A673 (cell line): ENCODE measurements at regions not wholly inside any gene's neighbourhood (a gene's known extent, or its start where the extent isn't known, plus 50 kb on each side); places are given as distances from the start of the nearest gene placed in this dataset.

Experiments used
- BruUV-seq: library from RNA; stranded (reverse); fragments of 400-500 nt; replicated peaks from 2 replicates; lab custom pipeline; 2021; lab: Mats Ljungman, UMichigan
- CTCF ChIA-PET: fragments of 300-600 bp; sonication (Branson Sonifier 250); formaldehyde crosslinking; loops from one replicate; lab custom pipeline; 2022; ENCODE audit warnings: antibody characterized with exemption; lab: Charles Lee
- POLR2A ChIA-PET: fragments of 300-600 bp; sonication (Branson Sonifier 250); formaldehyde crosslinking; loops from one replicate; lab custom pipeline; 2022; ENCODE audit warnings: antibody characterized with exemption; ENCODE audit not compliant: low non-redundant PET; lab: Charles Lee
- DNase-seq: peaks from one replicate; pipeline ENCODE4 v3.0.0-alpha.2; 2015; ENCODE audit warnings: low spot score
- H3K27ac ChIP-seq: fragments of 200-600 bp; sonication (generic); 2 replicates; pipeline ENCODE4 v1.5.1; 2016; ENCODE audit warnings: mixed run types, low read depth, mild to moderate bottlenecking, mixed read lengths, antibody characterized with exemption, low read length; ENCODE audit not compliant: poor library complexity, severe bottlenecking
- H3K27me3 ChIP-seq: fragments of 200-600 bp; sonication (generic); replicated peaks from 2 replicates; pipeline ENCODE4 v1.6.1; 2017; ENCODE audit warnings: mixed run types, low read depth, mild to moderate bottlenecking, mixed read lengths, antibody characterized with exemption, low read length; ENCODE audit not compliant: insufficient read depth, poor library complexity
- H3K36me3 ChIP-seq: fragments of 200-600 bp; sonication (generic); 2 replicates; pipeline ENCODE4 v1.6.1; 2016; ENCODE audit warnings: mixed run types, mild to moderate bottlenecking, mixed read lengths, antibody characterized with exemption, low read length; ENCODE audit not compliant: insufficient read depth, poor library complexity, severe bottlenecking
- H3K4me1 ChIP-seq: fragments of 200-600 bp; sonication (generic); 2 replicates; pipeline ENCODE4 v1.6.1; 2017; ENCODE audit warnings: mixed run types, mild to moderate bottlenecking, mixed read lengths, antibody characterized with exemption, low read length; ENCODE audit not compliant: insufficient read depth, poor library complexity, severe bottlenecking
- H3K4me3 ChIP-seq: fragments of 200-600 bp; sonication (generic); 2 replicates; pipeline ENCODE4 v1.5.1; 2016; ENCODE audit warnings: low read depth, mixed run types, mild to moderate bottlenecking, mixed read lengths, low read length; ENCODE audit not compliant: poor library complexity, severe bottlenecking
- H3K9me3 ChIP-seq: fragments of 200-600 bp; sonication (generic); 2 replicates; pipeline ENCODE4 v1.6.1; 2016; ENCODE audit warnings: mixed run types, low read depth, mild to moderate bottlenecking, mixed read lengths, antibody characterized with exemption, low read length; ENCODE audit not compliant: poor library complexity, severe bottlenecking
- EZH2 ChIP-seq: fragments of 200-600 bp; sonication (generic); IDR thresholded peaks from 2 replicates; pipeline ENCODE4 v1.6.1; 2017; ENCODE audit warnings: borderline replicate concordance, low read depth, mild to moderate bottlenecking, mixed read lengths, antibody characterized with exemption, low read length; ENCODE audit not compliant: poor library complexity, severe bottlenecking
- intact Hi-C: fragments of 100-400 bp; cut with micrococcal nuclease; formaldehyde crosslinking; loops from one replicate; pipeline ENCODE4 v1.10.0; 2022; ENCODE audit not compliant: unreplicated experiment
- TF ChIP-seq, protein P1 (sequence below): fragments of 300-800, 200-600 bp; sonication (generic); conservative IDR thresholded peaks from 2 replicates; pipeline ENCODE4 v1.5.1; 2017; ENCODE audit warnings: low read depth, mild to moderate bottlenecking, antibody characterized with exemption, low read length, moderate library complexity, mixed read lengths

DNA sequence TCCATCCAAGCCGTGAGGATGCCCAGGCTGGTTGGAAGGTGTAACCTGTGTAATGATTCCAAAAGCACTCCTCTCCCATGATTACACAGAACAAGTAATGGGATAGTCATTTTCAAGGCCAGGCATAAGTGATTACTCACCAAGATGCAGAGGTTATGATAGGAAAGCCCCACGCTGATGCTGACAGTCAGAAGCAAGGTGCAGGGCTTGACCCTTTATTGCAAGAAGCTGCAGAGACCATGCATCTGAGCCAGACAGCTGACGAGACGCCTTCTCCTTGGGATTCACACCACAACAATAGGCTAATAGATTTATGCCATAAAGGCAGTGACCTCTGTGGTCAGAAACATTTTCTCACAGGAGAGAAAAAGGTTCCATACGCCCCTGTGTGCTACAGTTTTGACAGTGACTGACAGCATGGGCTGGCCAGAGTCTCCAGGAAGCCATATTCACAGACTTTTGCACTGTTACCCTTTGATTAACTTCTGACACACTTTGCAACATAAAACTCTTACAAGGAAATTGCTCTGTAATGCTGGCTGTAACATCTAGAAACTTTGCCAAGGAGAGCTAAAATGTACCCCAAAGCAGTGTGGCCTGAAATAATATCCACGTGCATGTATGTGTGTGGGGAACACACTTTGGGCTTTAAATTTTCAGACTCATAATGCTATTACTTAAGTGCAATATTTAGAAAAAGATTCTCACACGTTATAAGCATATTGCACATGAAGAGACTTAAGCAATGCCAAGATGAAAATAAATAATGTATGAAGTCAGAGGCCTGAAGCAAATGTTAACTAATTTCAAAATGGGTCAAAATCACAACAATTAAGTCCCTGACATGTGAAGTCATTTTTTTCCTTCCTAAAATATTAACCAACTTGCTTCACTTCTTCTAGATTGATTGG is 1079.0 kb upstream of the TENM4 start:
- H3K27me3 ChIP-seq, result no peaks in the 10 kb centered on the region
- ChIA-PET POLR2A (no interaction called here), CTCF (no interaction called here)
- H3K4me1 ChIP-seq, result no peaks in the 10 kb centered on the region
- H3K9me3 ChIP-seq, result no peaks in the 10 kb centered on the region
- BruUV-seq, result no TSS peak
- no peak for DNase-seq
- TF ChIP-seq, protein P1, sequence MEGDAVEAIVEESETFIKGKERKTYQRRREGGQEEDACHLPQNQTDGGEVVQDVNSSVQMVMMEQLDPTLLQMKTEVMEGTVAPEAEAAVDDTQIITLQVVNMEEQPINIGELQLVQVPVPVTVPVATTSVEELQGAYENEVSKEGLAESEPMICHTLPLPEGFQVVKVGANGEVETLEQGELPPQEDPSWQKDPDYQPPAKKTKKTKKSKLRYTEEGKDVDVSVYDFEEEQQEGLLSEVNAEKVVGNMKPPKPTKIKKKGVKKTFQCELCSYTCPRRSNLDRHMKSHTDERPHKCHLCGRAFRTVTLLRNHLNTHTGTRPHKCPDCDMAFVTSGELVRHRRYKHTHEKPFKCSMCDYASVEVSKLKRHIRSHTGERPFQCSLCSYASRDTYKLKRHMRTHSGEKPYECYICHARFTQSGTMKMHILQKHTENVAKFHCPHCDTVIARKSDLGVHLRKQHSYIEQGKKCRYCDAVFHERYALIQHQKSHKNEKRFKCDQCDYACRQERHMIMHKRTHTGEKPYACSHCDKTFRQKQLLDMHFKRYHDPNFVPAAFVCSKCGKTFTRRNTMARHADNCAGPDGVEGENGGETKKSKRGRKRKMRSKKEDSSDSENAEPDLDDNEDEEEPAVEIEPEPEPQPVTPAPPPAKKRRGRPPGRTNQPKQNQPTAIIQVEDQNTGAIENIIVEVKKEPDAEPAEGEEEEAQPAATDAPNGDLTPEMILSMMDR, result no peak
- no peak for TF ChIP-seq EZH2
- no peak overlapping the region for H3K27ac ChIP-seq
- no peaks in the 10 kb centered on the region for H3K36me3 ChIP-seq
- intact Hi-C loops, result no loop called here
- H3K4me3 ChIP-seq, result no peak overlapping the region

DNA sequence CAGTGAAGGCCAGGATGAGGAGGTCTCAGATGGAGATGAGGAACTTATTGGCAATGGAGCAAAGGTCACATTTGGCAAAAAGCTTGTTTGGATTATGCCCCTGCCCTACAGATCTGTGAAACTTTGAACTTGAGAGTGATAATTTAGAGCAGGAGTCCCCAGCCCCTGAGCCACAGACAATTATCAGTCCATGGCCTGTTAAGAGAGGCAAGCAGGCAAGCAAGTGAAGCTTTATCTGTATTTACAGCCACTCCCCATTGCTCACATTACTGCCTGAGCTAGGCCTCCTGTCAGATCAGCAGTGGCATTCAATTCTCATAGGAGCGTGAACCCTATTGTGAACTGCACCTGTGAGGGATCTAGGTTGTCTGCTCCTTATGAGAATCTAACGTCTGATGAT is 1076.9 kb upstream of the TENM4 start:
- Histone ChIP-seq H3K27me3 (no peaks in the 10 kb centered on the region), H3K27ac (no peak overlapping the region), H3K36me3 (no peaks in the 10 kb centered on the region), H3K4me3 (no peak overlapping the region), H3K9me3 (no peaks in the 10 kb centered on the region), H3K4me1 (no peaks in the 10 kb centered on the region)
- no peak for DNase-seq
- intact Hi-C loops, result no loop called here
- ChIA-PET CTCF (no interaction called here), POLR2A (no interaction called here)
- no peak for TF ChIP-seq EZH2
- TF ChIP-seq, protein P1, result no peak
- BruUV-seq, result no TSS peak

DNA sequence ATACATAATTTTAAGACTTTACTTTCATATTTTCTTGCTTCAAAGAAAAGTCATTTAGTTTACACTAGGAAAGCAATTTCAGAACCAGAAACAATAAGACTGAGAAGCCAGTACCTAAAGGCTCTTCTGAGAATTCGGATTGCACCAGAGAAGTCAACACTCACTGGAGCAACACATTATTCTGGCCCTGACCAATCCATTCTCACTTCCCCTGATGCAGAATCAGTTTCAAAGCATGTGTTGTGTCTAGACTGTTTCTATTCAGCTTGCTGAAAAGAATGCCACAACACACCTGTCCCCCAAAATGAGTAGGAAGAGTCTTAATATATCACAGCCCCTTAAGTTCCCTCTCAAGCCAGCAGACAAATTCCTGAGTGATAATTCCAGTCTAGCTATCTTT is 1074.3 kb upstream of the TENM4 start:
- H3K4me3 ChIP-seq, result no peak overlapping the region
- TF ChIP-seq EZH2, result no peak
- TF ChIP-seq, protein P1, result no peak
- DNase-seq, result no peak
- intact Hi-C loops, result no loop called here
- CTCF ChIA-PET, result no interaction called here
- BruUV-seq, result no TSS peak
- no peak overlapping the region for H3K27ac ChIP-seq
- POLR2A ChIA-PET, result interaction anchor here (0.6 kb wide), 1 partner anchor 21 kb away, joined by 5 read pairs; no protein-coding TSS in a partner anchor
- no peaks in the 10 kb centered on the region for H3K36me3 ChIP-seq
- H3K27me3 ChIP-seq, result no peaks in the 10 kb centered on the region
- H3K4me1 ChIP-seq, result no peaks in the 10 kb centered on the region
- H3K9me3 ChIP-seq, result no peaks in the 10 kb centered on the region
